ENCODE measurements at regions not wholly inside any gene's neighbourhood (a gene's known extent, or its start where the extent isn't known, plus 50 kb on each side); places are given as distances from the start of the nearest gene placed in this dataset.

DNA sequence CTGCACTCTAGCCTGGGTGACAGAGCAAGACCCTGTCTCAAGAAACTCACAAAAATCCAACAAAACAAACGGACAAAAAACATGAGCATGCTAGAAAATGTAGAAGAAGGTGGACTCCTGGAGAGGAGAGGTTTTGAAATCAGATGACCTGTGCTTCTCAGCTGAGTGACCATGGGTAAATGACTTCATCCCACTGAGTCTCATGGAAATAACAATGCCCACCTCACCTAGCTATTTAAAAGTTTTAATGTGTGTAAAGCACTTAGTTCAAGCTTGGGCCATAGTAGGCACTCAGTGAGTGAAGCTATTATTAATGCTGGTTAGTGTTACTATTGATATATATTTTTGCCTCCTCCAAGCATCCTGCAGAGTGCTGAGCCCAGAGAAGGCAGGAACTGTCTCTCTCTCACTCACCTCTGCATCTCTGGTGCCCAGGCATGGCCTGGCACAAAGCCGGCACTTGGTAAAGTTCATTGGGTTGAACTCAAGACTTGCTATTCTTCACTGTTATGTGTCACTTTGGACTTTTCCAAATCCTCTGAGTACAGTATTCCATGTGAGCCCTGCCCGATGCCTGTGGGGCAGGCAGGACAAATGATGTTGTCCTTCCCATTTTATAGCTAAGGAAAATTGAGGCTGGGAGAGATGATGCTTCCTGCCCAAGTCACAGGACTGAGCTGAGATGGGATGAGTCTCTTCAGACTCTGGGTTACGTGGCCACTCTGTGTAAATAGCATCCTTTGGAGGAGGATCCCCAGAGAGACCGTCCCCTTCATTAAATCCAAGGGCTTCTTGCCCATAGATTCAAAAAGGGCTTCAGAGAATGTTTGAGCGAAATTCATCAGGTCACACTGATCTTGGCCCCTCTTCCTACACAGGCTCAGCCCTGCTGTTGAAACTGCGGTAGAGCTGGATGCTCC lies 81.4 kb upstream of the EMX2 start:
- TF ChIP-seq, protein P1, sequence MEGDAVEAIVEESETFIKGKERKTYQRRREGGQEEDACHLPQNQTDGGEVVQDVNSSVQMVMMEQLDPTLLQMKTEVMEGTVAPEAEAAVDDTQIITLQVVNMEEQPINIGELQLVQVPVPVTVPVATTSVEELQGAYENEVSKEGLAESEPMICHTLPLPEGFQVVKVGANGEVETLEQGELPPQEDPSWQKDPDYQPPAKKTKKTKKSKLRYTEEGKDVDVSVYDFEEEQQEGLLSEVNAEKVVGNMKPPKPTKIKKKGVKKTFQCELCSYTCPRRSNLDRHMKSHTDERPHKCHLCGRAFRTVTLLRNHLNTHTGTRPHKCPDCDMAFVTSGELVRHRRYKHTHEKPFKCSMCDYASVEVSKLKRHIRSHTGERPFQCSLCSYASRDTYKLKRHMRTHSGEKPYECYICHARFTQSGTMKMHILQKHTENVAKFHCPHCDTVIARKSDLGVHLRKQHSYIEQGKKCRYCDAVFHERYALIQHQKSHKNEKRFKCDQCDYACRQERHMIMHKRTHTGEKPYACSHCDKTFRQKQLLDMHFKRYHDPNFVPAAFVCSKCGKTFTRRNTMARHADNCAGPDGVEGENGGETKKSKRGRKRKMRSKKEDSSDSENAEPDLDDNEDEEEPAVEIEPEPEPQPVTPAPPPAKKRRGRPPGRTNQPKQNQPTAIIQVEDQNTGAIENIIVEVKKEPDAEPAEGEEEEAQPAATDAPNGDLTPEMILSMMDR (conservative IDR thresholded peaks at IDR 0.05; ENCODE audit: low read depth in 2 of 2) = no peak
- TF ChIP-seq EZH2 (IDR thresholded peaks at IDR 0.05; ENCODE audit: low read depth, unreplicated experiment) (no peak), POLR2AphosphoS5 (IDR thresholded peaks at IDR 0.05; ENCODE audit: low read depth) (no peak)
- TF ChIP-seq, protein P2, sequence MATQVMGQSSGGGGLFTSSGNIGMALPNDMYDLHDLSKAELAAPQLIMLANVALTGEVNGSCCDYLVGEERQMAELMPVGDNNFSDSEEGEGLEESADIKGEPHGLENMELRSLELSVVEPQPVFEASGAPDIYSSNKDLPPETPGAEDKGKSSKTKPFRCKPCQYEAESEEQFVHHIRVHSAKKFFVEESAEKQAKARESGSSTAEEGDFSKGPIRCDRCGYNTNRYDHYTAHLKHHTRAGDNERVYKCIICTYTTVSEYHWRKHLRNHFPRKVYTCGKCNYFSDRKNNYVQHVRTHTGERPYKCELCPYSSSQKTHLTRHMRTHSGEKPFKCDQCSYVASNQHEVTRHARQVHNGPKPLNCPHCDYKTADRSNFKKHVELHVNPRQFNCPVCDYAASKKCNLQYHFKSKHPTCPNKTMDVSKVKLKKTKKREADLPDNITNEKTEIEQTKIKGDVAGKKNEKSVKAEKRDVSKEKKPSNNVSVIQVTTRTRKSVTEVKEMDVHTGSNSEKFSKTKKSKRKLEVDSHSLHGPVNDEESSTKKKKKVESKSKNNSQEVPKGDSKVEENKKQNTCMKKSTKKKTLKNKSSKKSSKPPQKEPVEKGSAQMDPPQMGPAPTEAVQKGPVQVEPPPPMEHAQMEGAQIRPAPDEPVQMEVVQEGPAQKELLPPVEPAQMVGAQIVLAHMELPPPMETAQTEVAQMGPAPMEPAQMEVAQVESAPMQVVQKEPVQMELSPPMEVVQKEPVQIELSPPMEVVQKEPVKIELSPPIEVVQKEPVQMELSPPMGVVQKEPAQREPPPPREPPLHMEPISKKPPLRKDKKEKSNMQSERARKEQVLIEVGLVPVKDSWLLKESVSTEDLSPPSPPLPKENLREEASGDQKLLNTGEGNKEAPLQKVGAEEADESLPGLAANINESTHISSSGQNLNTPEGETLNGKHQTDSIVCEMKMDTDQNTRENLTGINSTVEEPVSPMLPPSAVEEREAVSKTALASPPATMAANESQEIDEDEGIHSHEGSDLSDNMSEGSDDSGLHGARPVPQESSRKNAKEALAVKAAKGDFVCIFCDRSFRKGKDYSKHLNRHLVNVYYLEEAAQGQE (IDR thresholded peaks at IDR 0.05; ENCODE audit: unreplicated experiment) = no peak
- TF ChIP-seq, protein P3, sequence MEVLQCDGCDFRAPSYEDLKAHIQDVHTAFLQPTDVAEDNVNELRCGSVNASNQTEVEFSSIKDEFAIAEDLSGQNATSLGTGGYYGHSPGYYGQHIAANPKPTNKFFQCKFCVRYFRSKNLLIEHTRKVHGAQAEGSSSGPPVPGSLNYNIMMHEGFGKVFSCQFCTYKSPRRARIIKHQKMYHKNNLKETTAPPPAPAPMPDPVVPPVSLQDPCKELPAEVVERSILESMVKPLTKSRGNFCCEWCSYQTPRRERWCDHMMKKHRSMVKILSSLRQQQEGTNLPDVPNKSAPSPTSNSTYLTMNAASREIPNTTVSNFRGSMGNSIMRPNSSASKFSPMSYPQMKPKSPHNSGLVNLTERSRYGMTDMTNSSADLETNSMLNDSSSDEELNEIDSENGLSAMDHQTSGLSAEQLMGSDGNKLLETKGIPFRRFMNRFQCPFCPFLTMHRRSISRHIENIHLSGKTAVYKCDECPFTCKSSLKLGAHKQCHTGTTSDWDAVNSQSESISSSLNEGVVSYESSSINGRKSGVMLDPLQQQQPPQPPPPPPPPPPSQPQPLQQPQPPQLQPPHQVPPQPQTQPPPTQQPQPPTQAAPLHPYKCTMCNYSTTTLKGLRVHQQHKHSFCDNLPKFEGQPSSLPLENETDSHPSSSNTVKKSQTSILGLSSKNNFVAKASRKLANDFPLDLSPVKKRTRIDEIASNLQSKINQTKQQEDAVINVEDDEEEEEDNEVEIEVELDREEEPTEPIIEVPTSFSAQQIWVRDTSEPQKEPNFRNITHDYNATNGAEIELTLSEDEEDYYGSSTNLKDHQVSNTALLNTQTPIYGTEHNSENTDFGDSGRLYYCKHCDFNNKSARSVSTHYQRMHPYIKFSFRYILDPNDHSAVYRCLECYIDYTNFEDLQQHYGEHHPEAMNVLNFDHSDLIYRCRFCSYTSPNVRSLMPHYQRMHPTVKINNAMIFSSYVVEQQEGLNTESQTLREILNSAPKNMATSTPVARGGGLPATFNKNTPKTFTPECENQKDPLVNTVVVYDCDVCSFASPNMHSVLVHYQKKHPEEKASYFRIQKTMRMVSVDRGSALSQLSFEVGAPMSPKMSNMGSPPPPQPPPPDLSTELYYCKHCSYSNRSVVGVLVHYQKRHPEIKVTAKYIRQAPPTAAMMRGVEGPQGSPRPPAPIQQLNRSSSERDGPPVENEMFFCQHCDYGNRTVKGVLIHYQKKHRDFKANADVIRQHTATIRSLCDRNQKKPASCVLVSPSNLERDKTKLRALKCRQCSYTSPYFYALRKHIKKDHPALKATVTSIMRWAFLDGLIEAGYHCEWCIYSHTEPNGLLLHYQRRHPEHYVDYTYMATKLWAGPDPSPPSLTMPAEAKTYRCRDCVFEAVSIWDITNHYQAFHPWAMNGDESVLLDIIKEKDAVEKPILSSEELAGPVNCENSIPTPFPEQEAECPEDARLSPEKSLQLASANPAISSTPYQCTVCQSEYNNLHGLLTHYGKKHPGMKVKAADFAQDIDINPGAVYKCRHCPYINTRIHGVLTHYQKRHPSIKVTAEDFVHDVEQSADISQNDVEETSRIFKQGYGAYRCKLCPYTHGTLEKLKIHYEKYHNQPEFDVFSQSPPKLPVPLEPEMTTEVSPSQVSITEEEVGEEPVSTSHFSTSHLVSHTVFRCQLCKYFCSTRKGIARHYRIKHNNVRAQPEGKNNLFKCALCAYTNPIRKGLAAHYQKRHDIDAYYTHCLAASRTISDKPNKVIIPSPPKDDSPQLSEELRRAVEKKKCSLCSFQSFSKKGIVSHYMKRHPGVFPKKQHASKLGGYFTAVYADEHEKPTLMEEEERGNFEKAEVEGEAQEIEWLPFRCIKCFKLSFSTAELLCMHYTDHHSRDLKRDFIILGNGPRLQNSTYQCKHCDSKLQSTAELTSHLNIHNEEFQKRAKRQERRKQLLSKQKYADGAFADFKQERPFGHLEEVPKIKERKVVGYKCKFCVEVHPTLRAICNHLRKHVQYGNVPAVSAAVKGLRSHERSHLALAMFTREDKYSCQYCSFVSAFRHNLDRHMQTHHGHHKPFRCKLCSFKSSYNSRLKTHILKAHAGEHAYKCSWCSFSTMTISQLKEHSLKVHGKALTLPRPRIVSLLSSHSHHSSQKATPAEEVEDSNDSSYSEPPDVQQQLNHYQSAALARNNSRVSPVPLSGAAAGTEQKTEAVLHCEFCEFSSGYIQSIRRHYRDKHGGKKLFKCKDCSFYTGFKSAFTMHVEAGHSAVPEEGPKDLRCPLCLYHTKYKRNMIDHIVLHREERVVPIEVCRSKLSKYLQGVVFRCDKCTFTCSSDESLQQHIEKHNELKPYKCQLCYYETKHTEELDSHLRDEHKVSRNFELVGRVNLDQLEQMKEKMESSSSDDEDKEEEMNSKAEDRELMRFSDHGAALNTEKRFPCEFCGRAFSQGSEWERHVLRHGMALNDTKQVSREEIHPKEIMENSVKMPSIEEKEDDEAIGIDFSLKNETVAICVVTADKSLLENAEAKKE (CRISPR knock-in tag; IDR thresholded peaks at IDR 0.05) = no peak
